ENCODE measurements at regions not wholly inside any gene's neighbourhood (a gene's known extent, or its start where the extent isn't known, plus 50 kb on each side); places are given as distances from the start of the nearest gene placed in this dataset.

- TF ChIP-seq POLR2A (IDR thresholded peaks at IDR 0.05): no peak
- no peak for TF ChIP-seq CTCF (IDR thresholded peaks at IDR 0.05)
Observed at GRCh38 chr6:164753517-164753916, 555.9 kb downstream of the C6orf118 start.
